Astrocyte (in vitro differentiated cells and primary cell): ENCODE measurements at regions not wholly inside any gene's neighbourhood (a gene's known extent, or its start where the extent isn't known, plus 50 kb on each side); places are given as distances from the start of the nearest gene placed in this dataset.

Experiments used
- DNase-seq: peaks from one replicate; pipeline ENCODE4 v3.0.0-alpha.2; 2010; ENCODE audit warnings: low read depth
- FAIRE-seq: peaks from 2 replicates; lab custom pipeline; 2011; peaks lifted over from hg19 to GRCh38; lab: Jason Lieb, UNC
- H2AFZ ChIP-seq: 2 replicates; pipeline ENCODE4 v1.6.0; 2012; ENCODE audit warnings: low read depth, low read length, inconsistent platforms
- H3K27ac ChIP-seq: 2 replicates; pipeline ENCODE4 v1.5.1; 2011; ENCODE audit warnings: low read depth, low read length, inconsistent platforms
- H3K27me3 ChIP-seq: 2 replicates; pipeline ENCODE4 v1.6.0; 2011; ENCODE audit warnings: low read length, inconsistent platforms; ENCODE audit not compliant: insufficient read depth
- H3K36me3 ChIP-seq: 2 replicates; pipeline ENCODE4 v1.5.1; 2011; ENCODE audit warnings: low read length, inconsistent platforms; ENCODE audit not compliant: insufficient read depth
- H3K4me1 ChIP-seq: 2 replicates; pipeline ENCODE4 v1.5.1; 2011; ENCODE audit warnings: low read length, inconsistent platforms; ENCODE audit not compliant: insufficient read depth
- H3K4me2 ChIP-seq: 2 replicates; pipeline ENCODE4 v1.6.0; 2012; ENCODE audit warnings: low read length, inconsistent platforms
- H3K4me3 ChIP-seq: 2 replicates; pipeline ENCODE4 v1.5.1; 2011; ENCODE audit warnings: low read depth, mild to moderate bottlenecking, low read length, inconsistent platforms; ENCODE audit not compliant: insufficient read depth
- H3K79me2 ChIP-seq: 2 replicates; pipeline ENCODE4 v1.6.0; 2012; ENCODE audit warnings: mild to moderate bottlenecking, low read length, inconsistent platforms; ENCODE audit not compliant: insufficient read depth
- H3K9ac ChIP-seq: 2 replicates; pipeline ENCODE4 v1.6.0; 2012; ENCODE audit warnings: mild to moderate bottlenecking, low read length, inconsistent platforms
- H3K9me3 ChIP-seq: 2 replicates; pipeline ENCODE4 v1.5.1; 2012; ENCODE audit warnings: low read depth, mild to moderate bottlenecking, low read length, inconsistent platforms; ENCODE audit not compliant: insufficient read depth
- H4K20me1 ChIP-seq: 2 replicates; pipeline ENCODE4 v1.6.0; 2012; ENCODE audit warnings: low read length, inconsistent platforms; ENCODE audit not compliant: insufficient read depth
- H3K27ac Mint-ChIP-seq: one replicate; pipeline ENCODE4 v1.8.0; 2021; ENCODE audit warnings: mild to moderate bottlenecking, mixed read lengths; ENCODE audit not compliant: unreplicated experiment
- H3K27me3 Mint-ChIP-seq: one replicate; pipeline ENCODE4 v1.8.0; 2021; ENCODE audit warnings: low read depth, mixed read lengths; ENCODE audit not compliant: unreplicated experiment
- H3K36me3 Mint-ChIP-seq: one replicate; pipeline ENCODE4 v1.8.0; 2021; ENCODE audit warnings: low read depth, mixed read lengths; ENCODE audit not compliant: unreplicated experiment
- H3K4me1 Mint-ChIP-seq: one replicate; pipeline ENCODE4 v1.8.0; 2021; ENCODE audit warnings: low read depth, mixed read lengths; ENCODE audit not compliant: unreplicated experiment
- H3K4me3 Mint-ChIP-seq: one replicate; pipeline ENCODE4 v1.8.0; 2021; ENCODE audit warnings: mild to moderate bottlenecking, moderate library complexity, mixed read lengths; ENCODE audit not compliant: unreplicated experiment
- H3K9me3 Mint-ChIP-seq: one replicate; pipeline ENCODE4 v1.8.0; 2021; ENCODE audit warnings: mild to moderate bottlenecking, mixed read lengths; ENCODE audit not compliant: unreplicated experiment
- CTCF ChIP-seq: IDR thresholded peaks from 2 replicates; pipeline ENCODE4 v1.5.1; 2011; ENCODE audit warnings: low read depth, mild to moderate bottlenecking, inconsistent platforms, low read length, moderate library complexity; ENCODE audit not compliant: insufficient read depth
- EZH2 ChIP-seq: IDR thresholded peaks from 2 replicates; pipeline ENCODE4 v1.6.1; 2012; ENCODE audit warnings: mild to moderate bottlenecking, low read length, inconsistent platforms; ENCODE audit not compliant: insufficient read depth

DNA sequence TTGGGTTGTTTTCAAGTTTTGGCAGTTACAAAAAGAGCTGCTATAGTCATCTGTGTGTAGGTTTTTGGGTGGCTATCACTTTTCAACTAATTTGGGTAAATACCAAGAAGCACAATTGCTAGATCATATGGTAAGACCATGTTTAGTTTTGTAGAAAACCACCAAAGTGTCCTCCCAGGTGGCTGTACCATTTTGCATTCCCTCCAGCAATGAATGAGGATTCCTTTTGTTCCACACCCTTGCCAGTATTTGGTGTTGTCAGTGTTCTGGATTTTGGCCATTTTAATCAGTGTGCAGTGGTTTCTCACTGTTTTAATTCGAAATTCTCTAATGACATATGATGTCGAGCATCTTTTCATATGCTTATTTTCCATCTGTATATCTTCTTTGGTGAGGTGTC is 457.5 kb upstream of the ARID1B start:
- peak; percentile 7 for DNase-seq
- no peaks in the 10 kb centered on the region for H3K27me3 ChIP-seq
- H3K4me1 ChIP-seq, result no peaks in the 10 kb centered on the region
- peaks cover 6% of the 10 kb centered on the region for H3K9me3 ChIP-seq
- H3K36me3 Mint-ChIP-seq, result no peaks in the 10 kb centered on the region
- H3K27ac ChIP-seq, result no peak overlapping the region
- peaks cover 4% of the 10 kb centered on the region for H3K9me3 Mint-ChIP-seq
- H3K4me3 Mint-ChIP-seq, result no peak overlapping the region
- FAIRE-seq, result no peak
- no peak overlapping the region for H3K4me2 ChIP-seq
- H3K36me3 ChIP-seq, result no peaks in the 10 kb centered on the region
- no peak overlapping the region for H3K4me3 ChIP-seq
- H3K79me2 ChIP-seq, result no peaks in the 10 kb centered on the region
- TF ChIP-seq EZH2 (no peak), CTCF (no peak)
- no peaks in the 10 kb centered on the region for H3K4me1 Mint-ChIP-seq
- H3K27ac Mint-ChIP-seq, result no peak overlapping the region
- no peak overlapping the region for H3K9ac ChIP-seq
- no peak overlapping the region for H2AFZ ChIP-seq
- no peaks in the 10 kb centered on the region for H4K20me1 ChIP-seq
- H3K27me3 Mint-ChIP-seq, result peaks cover 3% of the 10 kb centered on the region

GRCh38 chr6:156316583-156317125 is 460.5 kb upstream of the ARID1B start:
- Histone ChIP-seq H3K4me2 (no peak overlapping the region), H3K27ac (no peak overlapping the region), H3K9ac (no peak overlapping the region), H3K79me2 (no peaks in the 10 kb centered on the region), H3K9me3 (peaks cover 6% of the 10 kb centered on the region), H3K4me3 (no peak overlapping the region), H2AFZ (no peak overlapping the region), H4K20me1 (no peaks in the 10 kb centered on the region), H3K4me1 (no peaks in the 10 kb centered on the region), H3K36me3 (no peaks in the 10 kb centered on the region), H3K27me3 (no peaks in the 10 kb centered on the region)
- Mint-ChIP-seq H3K27me3 (peaks cover 3% of the 10 kb centered on the region), H3K36me3 (no peaks in the 10 kb centered on the region), H3K9me3 (peaks cover 6% of the 10 kb centered on the region), H3K4me3 (no peak overlapping the region), H3K27ac (no peak overlapping the region), H3K4me1 (no peaks in the 10 kb centered on the region)
- no peak for TF ChIP-seq EZH2
- FAIRE-seq (no peak), DNase-seq (no peak)

DNA sequence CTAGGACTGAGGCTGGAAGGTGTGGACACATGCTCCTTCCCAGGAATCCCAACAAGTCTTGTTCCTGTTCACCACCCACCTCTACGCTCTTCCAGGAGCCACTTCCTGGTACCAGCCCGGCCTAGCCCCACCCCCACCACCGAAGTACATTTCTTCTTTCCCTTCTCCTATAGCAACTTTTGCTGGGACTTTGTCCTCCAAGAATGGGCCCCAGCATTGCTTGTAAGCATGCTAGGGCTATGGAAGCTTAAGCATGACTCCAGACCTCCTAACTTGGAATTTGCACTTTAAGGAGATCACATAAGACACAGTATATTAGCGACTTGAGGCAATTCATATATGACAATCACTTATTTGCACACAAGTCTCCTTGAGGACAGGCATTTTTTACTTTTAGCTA is 462.0 kb upstream of the ARID1B start:
- no peak overlapping the region for H3K4me3 ChIP-seq
- H4K20me1 ChIP-seq, result no peaks in the 10 kb centered on the region
- no peak for DNase-seq
- H3K9ac ChIP-seq, result no peak overlapping the region
- no peak for FAIRE-seq
- no peaks in the 10 kb centered on the region for H3K36me3 Mint-ChIP-seq
- no peaks in the 10 kb centered on the region for H3K4me1 ChIP-seq
- no peaks in the 10 kb centered on the region for H3K79me2 ChIP-seq
- no peaks in the 10 kb centered on the region for H3K36me3 ChIP-seq
- no peaks in the 10 kb centered on the region for H3K4me1 Mint-ChIP-seq
- peaks cover 3% of the 10 kb centered on the region for H3K27me3 Mint-ChIP-seq
- peaks cover 6% of the 10 kb centered on the region for H3K9me3 Mint-ChIP-seq
- H3K9me3 ChIP-seq, result peaks cover 6% of the 10 kb centered on the region
- no peak overlapping the region for H2AFZ ChIP-seq
- H3K27me3 ChIP-seq, result no peaks in the 10 kb centered on the region
- no peak overlapping the region for H3K4me2 ChIP-seq
- TF ChIP-seq EZH2 (no peak), CTCF (no peak)
- H3K27ac Mint-ChIP-seq, result no peak overlapping the region
- no peak overlapping the region for H3K27ac ChIP-seq
- no peak overlapping the region for H3K4me3 Mint-ChIP-seq
